Common myeloid progenitor, CD34-positive (primary cell): ENCODE measurements at regions not wholly inside any gene's neighbourhood (a gene's known extent, or its start where the extent isn't known, plus 50 kb on each side); places are given as distances from the start of the nearest gene placed in this dataset.
A peak's percentile ranks its signal among the peaks of the same experiment; 100 is the strongest.

Experiments
- CTCF ChIA-PET: fragments of 350-600 bp; sonication (Branson Sonifier 250); formaldehyde crosslinking; loops from one replicate; lab custom pipeline; 2021; ENCODE audit warnings: antibody characterized with exemption; lab: Charles Lee
- POLR2A ChIA-PET: fragments of 350-600 bp; sonication (Branson Sonifier 250); formaldehyde crosslinking; loops from one replicate; lab custom pipeline; 2021; ENCODE audit warnings: antibody characterized with exemption; lab: Charles Lee
- DNase-seq, 3 donors: peaks; one replicate each; pipeline versions ENCODE4 v3.0.0 to v3.0.0-alpha.2; 2013
- H3K27ac ChIP-seq, 2 experiments: 1 replicate in 1 of 2; 2 replicates in 1 of 2; pipeline ENCODE4 v1.7.0; 2013; ENCODE audit warnings: inconsistent platforms in 2 of 2, low read length in 2 of 2, mild to moderate bottlenecking in 2 of 2, low read depth in 1 of 2, moderate library complexity in 1 of 2; ENCODE audit not compliant: severe bottlenecking in 2 of 2, insufficient read depth in 1 of 2, poor library complexity in 1 of 2
- H3K27me3 ChIP-seq, 5 experiments: replicated peaks in 2 of 5; 1 replicate in 3 of 5; 2 replicates in 2 of 5; pipeline versions ENCODE4 v1.6.1 to v1.7.0; 2013; ENCODE audit warnings: low read length in 4 of 5, mild to moderate bottlenecking in 2 of 5, moderate library complexity in 2 of 5, inconsistent platforms in 1 of 5; ENCODE audit not compliant: insufficient read depth in 5 of 5, control insufficient read depth in 4 of 5
- H3K36me3 ChIP-seq, 4 experiments: 1 replicate in 2 of 4; 2 replicates in 2 of 4; pipeline versions ENCODE4 v1.6.1 to v1.7.0; 2013; ENCODE audit warnings: low read length in 3 of 4, control low read depth in 1 of 4, mild to moderate bottlenecking in 1 of 4; ENCODE audit not compliant: control insufficient read depth in 4 of 4, insufficient read depth in 4 of 4
- H3K4me1 ChIP-seq, 4 experiments: 1 replicate in 3 of 4; 2 replicates in 1 of 4; pipeline versions ENCODE4 v1.6.1 to v1.7.1; 2013; ENCODE audit warnings: low read length in 3 of 4, mild to moderate bottlenecking in 3 of 4, control low read depth in 1 of 4, inconsistent platforms in 1 of 4, moderate library complexity in 1 of 4; ENCODE audit not compliant: control insufficient read depth in 4 of 4, insufficient read depth in 4 of 4; ENCODE audit errors: control extremely low read depth in 1 of 4
- H3K4me3 ChIP-seq, 7 experiments: 1 replicate in 4 of 7; 2 replicates in 3 of 7; pipeline versions ENCODE4 v1.5.1 to v1.7.0; 2013; ENCODE audit warnings: mild to moderate bottlenecking in 7 of 7, low read length in 6 of 7, moderate library complexity in 6 of 7, inconsistent platforms in 2 of 7, low read depth in 2 of 7, control low read depth in 1 of 7; ENCODE audit not compliant: insufficient read depth in 4 of 7, control insufficient read depth in 1 of 7; ENCODE audit errors: extremely low read depth in 1 of 7
- H3K9me3 ChIP-seq, 5 experiments: 1 replicate in 4 of 5; 2 replicates in 1 of 5; pipeline versions ENCODE4 v1.6.1 to v1.7.1; 2013; ENCODE audit warnings: low read length in 4 of 5, mild to moderate bottlenecking in 2 of 5, inconsistent platforms in 1 of 5, low read depth in 1 of 5, moderate library complexity in 1 of 5; ENCODE audit not compliant: control insufficient read depth in 4 of 5, insufficient read depth in 2 of 5; ENCODE audit errors: control extremely low read depth in 1 of 5
- WGBS: methylation state at CpG from one replicate; pipeline ENCODE4 v1.1.5; 2013; ENCODE audit not compliant: insufficient coverage; 5-methylcytosine and 5-hydroxymethylcytosine counted together

- WGBS: 100% methylated on average over 4 of the region's 7 CpGs
Measured at GRCh38 chr6:139979021-139979725, 604.7 kb upstream of the CITED2 start.

DNA sequence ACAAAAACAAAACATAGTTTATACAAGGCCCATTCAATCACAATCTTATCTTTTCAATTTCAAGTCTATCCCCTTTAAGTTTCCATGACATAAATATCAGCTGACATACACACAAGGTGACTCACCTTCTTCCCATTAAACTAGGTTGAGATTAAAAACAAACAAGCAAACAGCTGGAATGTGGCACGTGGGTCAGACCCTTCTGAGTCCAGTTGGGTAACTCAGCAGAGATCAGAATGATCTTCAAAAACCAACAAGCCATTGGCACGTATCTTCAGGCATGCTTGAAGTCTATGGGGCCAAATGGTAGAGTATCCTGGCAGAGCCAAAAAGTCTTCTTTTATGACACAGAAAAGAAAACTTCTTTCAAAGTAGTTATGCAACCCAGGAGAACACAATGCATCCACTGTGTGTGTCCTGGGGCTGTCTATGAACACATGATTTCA is 603.5 kb upstream of the CITED2 start:
- Histone ChIP-seq H3K27ac (no peak overlapping the region), H3K9me3 (no peaks in the 10 kb centered on the region), H3K4me1 (peaks cover 0 to 6% (median 3%) of the 10 kb centered on the region in 4 experiments), H3K27me3 (no peaks in the 10 kb centered on the region), H3K4me3 (no peak overlapping the region), H3K36me3 (no peaks in the 10 kb centered on the region)
- WGBS: 100% methylated on average over 2 of the region's 2 CpGs
- no peak for DNase-seq
- CTCF ChIA-PET: no interaction called here
- POLR2A ChIA-PET: interaction anchor here (0.7 kb wide), 1 partner anchor 556 kb away, joined by 3 read pairs; no protein-coding TSS in a partner anchor

More at GRCh38 chr6:139979021-139979725, 604.7 kb upstream of the CITED2 start:
- Histone ChIP-seq H3K4me3 (no peak overlapping the region), H3K36me3 (no peaks in the 10 kb centered on the region), H3K27ac (no peak overlapping the region), H3K27me3 (no peaks in the 10 kb centered on the region), H3K4me1 (peaks cover 0 to 6% (median 3%) of the 10 kb centered on the region in 4 experiments), H3K9me3 (no peaks in the 10 kb centered on the region)
- CTCF ChIA-PET: no interaction called here
- DNase-seq: no peak
- POLR2A ChIA-PET: no interaction called here

- DNase-seq: peak in 2 of 3 donors; percentile 6 to 39
- WGBS: 88% methylated on average over 1 of the region's 3 CpGs
- H3K27me3 ChIP-seq: no peaks in the 10 kb centered on the region
- no peaks in the 10 kb centered on the region for H3K36me3 ChIP-seq
- no peak overlapping the region for H3K4me3 ChIP-seq
- no peaks in the 10 kb centered on the region for H3K9me3 ChIP-seq
- H3K4me1 ChIP-seq: no peaks in the 10 kb centered on the region
- CTCF ChIA-PET: no interaction called here
- POLR2A ChIA-PET: no interaction called here
- H3K27ac ChIP-seq: no peak overlapping the region
Measured at GRCh38 chr6:139973669-139974344, 599.4 kb upstream of the CITED2 start.

DNA sequence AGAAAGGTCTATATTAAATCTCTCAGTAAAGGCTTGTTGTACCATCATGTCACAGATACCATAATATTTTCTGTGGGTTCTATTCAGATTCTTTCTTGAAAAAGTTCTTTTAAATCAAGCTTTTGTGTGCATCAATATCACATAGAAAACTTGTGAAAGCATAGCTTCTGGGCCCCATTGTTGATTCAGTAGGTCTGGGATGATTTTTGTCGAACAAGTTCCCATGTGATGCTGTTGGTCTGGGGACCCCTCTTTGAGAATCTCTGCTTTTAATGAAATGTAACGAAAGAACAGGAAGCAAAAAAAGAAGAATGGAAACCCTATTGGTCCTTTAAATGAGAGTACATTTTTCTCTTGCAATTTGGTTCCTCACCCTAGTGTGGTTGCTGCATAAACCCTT is 597.7 kb upstream of the CITED2 start:
- no peak overlapping the region for H3K27ac ChIP-seq
- DNase-seq: no peak
- WGBS: 100% methylated on average over 1 of the region's 2 CpGs
- H3K36me3 ChIP-seq: no peaks in the 10 kb centered on the region
- no peaks in the 10 kb centered on the region for H3K4me1 ChIP-seq
- ChIA-PET CTCF (no interaction called here), POLR2A (no interaction called here)
- no peaks in the 10 kb centered on the region for H3K27me3 ChIP-seq
- no peaks in the 10 kb centered on the region for H3K9me3 ChIP-seq
- H3K4me3 ChIP-seq: no peak overlapping the region

GRCh38 chr6:139970591-139970991 is 596.1 kb upstream of the CITED2 start:
- H3K9me3 ChIP-seq: no peaks in the 10 kb centered on the region
- no peak overlapping the region for H3K27ac ChIP-seq
- 100% methylated on average over 1 of the region's 1 CpG for WGBS
- CTCF ChIA-PET: no interaction called here
- DNase-seq: peak in 2 of 3 donors; percentile 24 to 40
- H3K4me3 ChIP-seq: no peak overlapping the region
- no peaks in the 10 kb centered on the region for H3K27me3 ChIP-seq
- POLR2A ChIA-PET: no interaction called here
- no peaks in the 10 kb centered on the region for H3K36me3 ChIP-seq
- H3K4me1 ChIP-seq: no peaks in the 10 kb centered on the region

- Histone ChIP-seq H3K4me3 (no peak overlapping the region), H3K27ac (no peak overlapping the region), H3K9me3 (no peaks in the 10 kb centered on the region), H3K27me3 (no peaks in the 10 kb centered on the region), H3K4me1 (no peaks in the 10 kb centered on the region), H3K36me3 (no peaks in the 10 kb centered on the region)
- CTCF ChIA-PET: no interaction called here
- no peak for DNase-seq
- POLR2A ChIA-PET: no interaction called here
Measured at GRCh38 chr6:139967497-139967896, 593.0 kb upstream of the CITED2 start.

- CTCF ChIA-PET: interaction anchor here (0.6 kb wide), 1 partner anchor 955 kb away, joined by 3 read pairs; no protein-coding TSS in a partner anchor
- DNase-seq: no peak
Measured at GRCh38 chr6:139965393-139965792, 590.9 kb upstream of the CITED2 start.

More at GRCh38 chr6:139965393-139965792, 590.9 kb upstream of the CITED2 start:
- Histone ChIP-seq H3K27ac (no peak overlapping the region), H3K9me3 (no peaks in the 10 kb centered on the region), H3K27me3 (no peaks in the 10 kb centered on the region), H3K4me3 (no peak overlapping the region), H3K4me1 (no peaks in the 10 kb centered on the region), H3K36me3 (no peaks in the 10 kb centered on the region)
- POLR2A ChIA-PET: no interaction called here
